Activated naive CD4-positive, alpha-beta T cell treated with anti-CD3 and anti-CD28 coated beads, Interleukin-2, amount 50 U/mL, for 24 hours (primary cell): ENCODE measurements at regions not wholly inside any gene's neighbourhood (a gene's known extent, or its start where the extent isn't known, plus 50 kb on each side); places are given as distances from the start of the nearest gene placed in this dataset.

Source experiments
- H3K27ac Mint-ChIP-seq: one replicate; pipeline ENCODE4 v1.8.0; 2021; ENCODE audit warnings: mild to moderate bottlenecking, mixed read lengths
- H3K27me3 Mint-ChIP-seq: one replicate; pipeline ENCODE4 v1.8.0; 2021; ENCODE audit warnings: mixed read lengths
- H3K36me3 Mint-ChIP-seq: one replicate; pipeline ENCODE4 v1.8.0; 2021; ENCODE audit warnings: mixed read lengths
- H3K4me1 Mint-ChIP-seq: one replicate; pipeline ENCODE4 v1.8.0; 2021; ENCODE audit warnings: mixed read lengths
- H3K4me3 Mint-ChIP-seq: one replicate; pipeline ENCODE4 v1.8.0; 2021; ENCODE audit warnings: mild to moderate bottlenecking, mixed read lengths
- H3K9me3 Mint-ChIP-seq: one replicate; pipeline ENCODE4 v1.8.0; 2021; ENCODE audit warnings: mixed read lengths

DNA sequence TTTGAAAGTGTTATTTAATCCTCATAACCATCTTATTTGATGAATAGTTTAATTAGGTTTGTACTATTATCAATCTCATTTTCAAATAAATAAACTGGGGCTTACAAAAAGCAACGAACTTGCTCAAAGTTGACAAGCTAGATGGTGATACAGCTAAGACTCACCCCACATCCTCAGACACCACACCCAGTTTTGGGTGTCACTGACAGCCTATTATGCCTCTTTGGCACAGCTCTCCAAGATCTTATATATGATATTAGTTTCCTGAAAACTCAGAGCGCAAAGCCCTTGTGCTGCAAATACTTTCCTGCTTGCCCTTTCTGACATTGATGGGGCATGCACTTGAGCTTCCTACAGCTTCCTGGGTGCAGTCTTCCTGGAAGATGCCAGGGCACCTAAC, 223.4 kb upstream of the GADL1 start:
- no peaks in the 10 kb centered on the region for H3K4me1 Mint-ChIP-seq
- no peaks in the 10 kb centered on the region for H3K27me3 Mint-ChIP-seq
- H3K4me3 Mint-ChIP-seq, result no peak overlapping the region
- H3K27ac Mint-ChIP-seq, result no peak overlapping the region
- peaks cover 4% of the 10 kb centered on the region for H3K9me3 Mint-ChIP-seq
- peaks cover 3% of the 10 kb centered on the region for H3K36me3 Mint-ChIP-seq

- Mint-ChIP-seq H3K27ac (no peak overlapping the region), H3K27me3 (no peaks in the 10 kb centered on the region), H3K36me3 (peaks cover 4% of the 10 kb centered on the region), H3K4me3 (no peak overlapping the region), H3K9me3 (peaks cover 7% of the 10 kb centered on the region), H3K4me1 (no peaks in the 10 kb centered on the region)
Observed at GRCh38 chr3:31124373-31124772, 229.9 kb upstream of the GADL1 start.

GRCh38 chr3:31125413-31126020, 231.1 kb upstream of the GADL1 start:
- H3K4me1 Mint-ChIP-seq, result no peaks in the 10 kb centered on the region
- peaks cover 7% of the 10 kb centered on the region for H3K9me3 Mint-ChIP-seq

DNA sequence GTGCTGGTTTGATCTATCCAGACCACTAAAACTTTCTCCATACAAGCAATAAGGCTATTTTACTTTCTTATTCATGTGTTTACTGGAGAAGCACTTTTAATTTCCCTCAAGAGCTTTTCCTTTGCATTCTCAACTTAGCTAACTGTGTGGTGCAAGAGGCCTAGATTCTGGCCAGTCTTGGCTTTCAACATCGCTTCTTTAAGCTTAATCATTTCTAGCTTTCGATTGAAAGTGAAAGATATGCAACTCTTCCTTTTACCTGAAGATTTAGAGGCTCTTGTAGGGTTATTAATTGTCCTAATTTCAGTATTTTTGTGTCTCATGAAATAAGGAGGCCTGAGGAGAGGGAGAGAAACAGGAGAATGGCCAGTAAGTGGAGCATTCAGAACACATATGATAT, 234.8 kb upstream of the GADL1 start:
- no peaks in the 10 kb centered on the region for H3K4me1 Mint-ChIP-seq
- peaks cover 7% of the 10 kb centered on the region for H3K9me3 Mint-ChIP-seq
- H3K27ac Mint-ChIP-seq, result no peak overlapping the region
- H3K36me3 Mint-ChIP-seq, result peaks cover 4% of the 10 kb centered on the region
- H3K4me3 Mint-ChIP-seq, result no peak overlapping the region
- no peaks in the 10 kb centered on the region for H3K27me3 Mint-ChIP-seq

More at GRCh38 chr3:31125413-31126020, 231.1 kb upstream of the GADL1 start:
- Mint-ChIP-seq H3K27ac (no peak overlapping the region), H3K27me3 (no peaks in the 10 kb centered on the region), H3K36me3 (peaks cover 4% of the 10 kb centered on the region), H3K4me3 (no peak overlapping the region)

DNA sequence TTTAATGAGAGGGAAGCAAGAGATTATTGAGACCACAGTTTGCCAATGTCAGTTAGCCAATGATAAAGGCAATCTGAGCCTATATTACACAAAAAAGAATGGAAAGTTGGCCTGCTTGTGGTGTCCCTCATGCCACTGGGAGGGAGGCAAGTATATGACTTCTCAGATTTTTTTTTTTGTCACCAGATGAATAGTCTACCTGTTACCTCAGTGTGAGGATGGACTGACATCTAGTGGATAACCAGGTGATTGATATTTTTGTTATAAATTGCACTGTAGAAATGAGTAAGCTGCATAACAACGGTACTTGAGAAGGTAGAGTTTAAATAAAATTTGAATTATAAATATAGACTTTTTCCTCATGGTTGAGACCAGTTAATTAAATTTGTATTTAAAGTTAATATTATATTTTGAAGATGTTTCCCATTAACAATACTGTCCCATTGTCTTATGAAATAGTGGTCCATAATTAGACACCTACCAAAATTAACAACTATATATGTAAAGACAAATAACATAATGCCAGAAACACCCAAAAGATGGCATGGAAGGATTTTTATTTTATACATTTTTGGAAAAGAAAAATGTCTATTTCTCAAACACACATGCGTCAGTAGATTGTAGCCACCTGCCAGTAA, 237.8 kb upstream of the GADL1 start:
- no peaks in the 10 kb centered on the region for H3K27me3 Mint-ChIP-seq
- no peaks in the 10 kb centered on the region for H3K36me3 Mint-ChIP-seq
- H3K4me3 Mint-ChIP-seq, result no peak overlapping the region
- no peaks in the 10 kb centered on the region for H3K4me1 Mint-ChIP-seq
- no peak overlapping the region for H3K27ac Mint-ChIP-seq
- no peaks in the 10 kb centered on the region for H3K9me3 Mint-ChIP-seq

DNA sequence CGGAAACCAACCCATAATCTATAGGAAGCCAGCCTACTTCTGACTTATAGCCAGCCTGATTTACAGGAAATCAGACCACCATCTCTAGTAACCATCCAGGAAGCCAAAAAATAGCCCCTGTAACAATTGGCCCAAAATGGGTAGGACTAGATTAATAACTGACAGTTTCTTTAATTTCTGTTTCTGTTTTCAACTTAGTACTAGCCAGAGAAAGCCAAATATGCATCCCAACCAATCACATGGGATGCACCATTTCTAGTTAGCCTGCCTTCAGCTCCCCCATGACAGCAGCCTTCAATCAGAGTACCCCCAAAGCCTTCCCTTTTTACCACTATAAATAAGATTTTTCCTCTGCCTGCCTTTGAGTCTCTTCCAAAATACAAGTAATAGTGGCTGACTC, 239.1 kb upstream of the GADL1 start:
- Mint-ChIP-seq H3K27ac (no peak overlapping the region), H3K27me3 (no peaks in the 10 kb centered on the region), H3K4me1 (no peaks in the 10 kb centered on the region), H3K4me3 (no peak overlapping the region), H3K36me3 (no peaks in the 10 kb centered on the region), H3K9me3 (no peaks in the 10 kb centered on the region)

GRCh38 chr3:31135546-31135945, 241.1 kb upstream of the GADL1 start:
- Mint-ChIP-seq H3K36me3 (no peaks in the 10 kb centered on the region), H3K27ac (no peak overlapping the region), H3K27me3 (no peaks in the 10 kb centered on the region), H3K4me1 (no peaks in the 10 kb centered on the region), H3K4me3 (no peak overlapping the region), H3K9me3 (no peaks in the 10 kb centered on the region)

DNA sequence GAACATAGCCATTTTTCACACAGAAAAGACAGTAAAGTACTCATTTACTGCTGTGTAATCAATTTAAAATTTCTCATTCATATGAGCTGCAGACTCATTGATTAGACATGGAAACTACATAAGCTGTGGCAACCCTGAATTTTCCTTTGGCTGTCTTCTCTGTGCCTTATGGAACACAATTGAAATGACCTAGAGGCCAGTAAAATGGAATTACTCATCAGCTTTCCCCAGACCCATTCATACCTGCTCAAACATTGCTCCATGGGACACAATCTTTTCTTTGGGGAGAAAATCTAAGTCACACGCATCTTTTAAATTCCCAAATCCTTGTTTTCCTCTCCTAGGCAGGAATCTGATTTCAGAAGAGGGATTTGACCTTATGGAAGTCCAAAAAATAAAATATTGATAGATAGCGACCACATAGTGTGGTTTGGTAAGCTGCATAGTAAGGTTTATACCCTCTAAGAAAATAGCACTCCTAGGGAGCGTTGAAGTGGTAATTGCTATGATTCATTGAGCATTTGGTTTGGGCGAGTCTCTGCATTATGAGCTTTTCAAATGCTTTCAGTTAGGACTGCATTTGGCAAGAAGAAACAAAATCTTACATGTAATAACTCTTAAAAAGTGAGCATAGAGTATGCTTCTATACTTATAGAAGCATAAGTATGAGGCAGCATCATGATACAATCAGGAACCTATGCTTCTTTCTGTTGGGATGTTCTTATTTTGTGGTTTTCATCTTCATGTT, 243.4 kb upstream of the GADL1 start:
- Mint-ChIP-seq H3K27me3 (no peaks in the 10 kb centered on the region), H3K4me1 (no peaks in the 10 kb centered on the region), H3K9me3 (no peaks in the 10 kb centered on the region), H3K27ac (no peak overlapping the region), H3K36me3 (no peaks in the 10 kb centered on the region), H3K4me3 (no peak overlapping the region)

- H3K36me3 Mint-ChIP-seq, result no peaks in the 10 kb centered on the region
- H3K27ac Mint-ChIP-seq, result no peak overlapping the region
- no peaks in the 10 kb centered on the region for H3K9me3 Mint-ChIP-seq
- no peak overlapping the region for H3K4me3 Mint-ChIP-seq
- no peaks in the 10 kb centered on the region for H3K4me1 Mint-ChIP-seq
- no peaks in the 10 kb centered on the region for H3K27me3 Mint-ChIP-seq
Observed at GRCh38 chr3:31140470-31140869, 246.0 kb upstream of the GADL1 start.

GRCh38 chr3:31142139-31142538, 247.7 kb upstream of the GADL1 start:
- Mint-ChIP-seq H3K9me3 (no peaks in the 10 kb centered on the region), H3K4me1 (no peaks in the 10 kb centered on the region)

DNA sequence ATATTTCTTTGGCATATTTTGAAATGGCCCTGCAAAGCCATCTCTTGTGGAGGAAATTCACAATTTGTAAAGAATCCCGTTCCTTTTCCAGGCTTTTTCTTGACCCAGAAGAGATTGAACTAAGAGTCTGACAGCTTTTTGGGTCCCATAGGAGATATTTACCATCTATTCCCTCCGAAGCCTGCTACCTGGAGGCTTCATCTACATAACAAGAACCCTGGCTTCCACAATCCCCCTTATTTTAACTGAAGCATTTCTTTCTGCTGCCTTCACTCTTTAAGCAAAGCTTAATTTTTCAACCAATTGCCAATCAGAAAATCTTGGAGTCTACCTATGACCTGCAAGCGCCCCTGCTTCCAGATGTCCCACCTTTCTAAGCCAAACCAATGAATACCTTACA, 248.1 kb upstream of the GADL1 start:
- H3K4me1 Mint-ChIP-seq, result no peaks in the 10 kb centered on the region
- H3K27ac Mint-ChIP-seq, result no peak overlapping the region
- no peak overlapping the region for H3K4me3 Mint-ChIP-seq
- H3K27me3 Mint-ChIP-seq, result no peaks in the 10 kb centered on the region
- no peaks in the 10 kb centered on the region for H3K9me3 Mint-ChIP-seq
- H3K36me3 Mint-ChIP-seq, result no peaks in the 10 kb centered on the region

More at GRCh38 chr3:31142139-31142538, 247.7 kb upstream of the GADL1 start:
- Mint-ChIP-seq H3K27me3 (no peaks in the 10 kb centered on the region), H3K27ac (no peak overlapping the region), H3K4me3 (no peak overlapping the region), H3K36me3 (no peaks in the 10 kb centered on the region)

GRCh38 chr3:31145062-31145461, 250.6 kb upstream of the GADL1 start:
- no peaks in the 10 kb centered on the region for H3K27me3 Mint-ChIP-seq

GRCh38 chr3:31147550-31147949, 253.1 kb upstream of the GADL1 start:
- H3K27ac Mint-ChIP-seq, result no peak overlapping the region
- H3K9me3 Mint-ChIP-seq, result no peaks in the 10 kb centered on the region
- no peak overlapping the region for H3K4me3 Mint-ChIP-seq
- no peaks in the 10 kb centered on the region for H3K4me1 Mint-ChIP-seq
- H3K27me3 Mint-ChIP-seq, result no peaks in the 10 kb centered on the region
- H3K36me3 Mint-ChIP-seq, result peaks cover 4% of the 10 kb centered on the region

More at GRCh38 chr3:31145062-31145461, 250.6 kb upstream of the GADL1 start:
- peaks cover 2% of the 10 kb centered on the region for H3K36me3 Mint-ChIP-seq
- H3K27ac Mint-ChIP-seq, result no peak overlapping the region
- no peak overlapping the region for H3K4me3 Mint-ChIP-seq
- H3K9me3 Mint-ChIP-seq, result no peaks in the 10 kb centered on the region
- H3K4me1 Mint-ChIP-seq, result no peaks in the 10 kb centered on the region

GRCh38 chr3:31157047-31157694, 262.7 kb upstream of the GADL1 start:
- peaks cover 10% of the 10 kb centered on the region for H3K4me1 Mint-ChIP-seq
- H3K36me3 Mint-ChIP-seq, result no peaks in the 10 kb centered on the region
- H3K9me3 Mint-ChIP-seq, result no peaks in the 10 kb centered on the region
- peak overlapping the region; percentile 14 for H3K27ac Mint-ChIP-seq
- peak overlapping the region; percentile 61 for H3K4me3 Mint-ChIP-seq
- H3K27me3 Mint-ChIP-seq, result no peaks in the 10 kb centered on the region

GRCh38 chr3:31157893-31158620, 263.6 kb upstream of the GADL1 start:
- H3K9me3 Mint-ChIP-seq, result no peaks in the 10 kb centered on the region
- H3K4me3 Mint-ChIP-seq, result no peak overlapping the region
- no peaks in the 10 kb centered on the region for H3K27me3 Mint-ChIP-seq
- H3K36me3 Mint-ChIP-seq, result peaks cover under 1% of the 10 kb centered on the region
- no peak overlapping the region for H3K27ac Mint-ChIP-seq
- H3K4me1 Mint-ChIP-seq, result peaks cover 10% of the 10 kb centered on the region
